Body of pancreas (tissue), 4 donors: ENCODE measurements at regions not wholly inside any gene's neighbourhood (a gene's known extent, or its start where the extent isn't known, plus 50 kb on each side); places are given as distances from the start of the nearest gene placed in this dataset.
"Not testable (repeated sequence)": the region's sequence is repeated elsewhere in the genome, so short reads cannot be mapped to it uniquely, and the experiment has no call there.

Experiments
- CTCF ChIP-seq, 7 experiments: fragments of 450-650 bp in 4 of 7; fragments of 200-600 bp in 3 of 7; sonication (generic) in 3 of 7; IDR thresholded peaks; one replicate each; pipeline ENCODE4 v1.5.1; 2016 to 2019; ENCODE audit warnings: antibody characterized with exemption in 7 of 7
- POLR2A ChIP-seq, 3 donors: fragments of 450-650 bp; IDR thresholded peaks; one replicate each; pipeline ENCODE4 v1.6.1; 2016; ENCODE audit warnings: antibody characterized with exemption in 3 of 3, mild to moderate bottlenecking in 2 of 3

GRCh38 chr4:1581164-1581894 lies 102.8 kb downstream of the FAM53A start:
- not testable (repeated sequence) for TF ChIP-seq CTCF, POLR2A (IDR thresholded peaks at IDR 0.05)
